Adrenal gland (tissue), 5 donors: ENCODE measurements at regions not wholly inside any gene's neighbourhood (a gene's known extent, or its start where the extent isn't known, plus 50 kb on each side); places are given as distances from the start of the nearest gene placed in this dataset.

Source experiments
- CTCF ChIP-seq, 6 experiments: fragments of 450-650 bp in 4 of 6; fragments of 200-600 bp in 2 of 6; sonication (generic) in 1 of 6; IDR thresholded peaks; 1 replicate in 5 of 6; 2 replicates in 1 of 6; pipeline versions ENCODE4 v1.5.1 to v1.8.0; 2016 to 2021; ENCODE audit warnings: antibody characterized with exemption in 6 of 6, mild to moderate bottlenecking in 2 of 6, moderate library complexity in 1 of 6
- POLR2A ChIP-seq, 2 donors: fragments of 450-650 bp; IDR thresholded peaks; one replicate each; pipeline ENCODE4 v1.6.1; 2017; ENCODE audit warnings: antibody characterized with exemption in 2 of 2, mild to moderate bottlenecking in 2 of 2, moderate library complexity in 1 of 2
- donor health status: DM: no; HTN: no; CAD: no.

DNA sequence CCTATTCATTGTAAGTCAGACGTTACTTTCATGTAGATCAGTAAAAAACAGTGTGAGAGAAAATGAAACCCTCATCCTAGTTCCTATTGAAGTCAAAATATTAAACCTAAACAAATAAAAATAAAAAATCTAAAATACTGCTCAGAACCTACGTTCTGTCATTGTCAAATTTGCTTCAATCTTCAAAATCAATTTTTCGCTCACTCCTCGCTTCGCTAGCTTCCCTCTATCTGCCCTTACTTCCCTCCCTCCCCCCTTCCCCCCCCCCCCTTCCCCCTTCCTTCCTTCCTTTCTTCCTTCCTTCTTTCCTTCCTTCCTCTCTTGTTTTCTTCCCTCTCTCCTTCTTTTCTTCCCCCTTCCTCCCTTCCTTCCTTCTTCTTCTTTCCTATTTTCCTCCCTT is 310.9 kb upstream of the PDE3A start:
- TF ChIP-seq CTCF (IDR thresholded peaks at IDR 0.05): no peak
- no peak for TF ChIP-seq POLR2A (IDR thresholded peaks at IDR 0.05)
